Activated CD8-positive, alpha-beta T cell treated with anti-CD3 and anti-CD28 coated beads for 36 hours (primary cell): ENCODE measurements at regions not wholly inside any gene's neighbourhood (a gene's known extent, or its start where the extent isn't known, plus 50 kb on each side); places are given as distances from the start of the nearest gene placed in this dataset.
"Not testable (repeated sequence)": the region's sequence is repeated elsewhere in the genome, so short reads cannot be mapped to it uniquely, and the experiment has no call there.

Source experiments
- ATAC-seq: fragments of 200-7000 bp; cut with Tn5 transposase; one replicate; pipeline ENCODE4 v1.10.0; 2021; ENCODE audit warnings: mild to moderate bottlenecking, moderate library complexity
- CTCF ChIA-PET: fragments of 350-600 bp; sonication (Branson Sonifier 250); formaldehyde crosslinking; loops from one replicate; lab custom pipeline; 2021; ENCODE audit warnings: antibody characterized with exemption; lab: Charles Lee
- POLR2A ChIA-PET: fragments of 350-600 bp; sonication (Branson Sonifier 250); formaldehyde crosslinking; loops from one replicate; lab custom pipeline; 2021; ENCODE audit warnings: antibody characterized with exemption; lab: Charles Lee
- DNase-seq: peaks from one replicate; pipeline ENCODE4 v3.0.0-alpha.2; 2020
- H3K27ac Mint-ChIP-seq: one replicate; pipeline ENCODE4 v1.8.0; 2021; ENCODE audit warnings: mild to moderate bottlenecking, mixed read lengths
- H3K27me3 Mint-ChIP-seq: one replicate; pipeline ENCODE4 v1.8.0; 2021; ENCODE audit warnings: mixed read lengths
- H3K36me3 Mint-ChIP-seq: one replicate; pipeline ENCODE4 v1.8.0; 2021; ENCODE audit warnings: low read depth, mixed read lengths
- H3K4me1 Mint-ChIP-seq: one replicate; pipeline ENCODE4 v1.8.0; 2021; ENCODE audit warnings: low read depth, mixed read lengths
- H3K4me3 Mint-ChIP-seq: one replicate; pipeline ENCODE4 v1.8.0; 2021; ENCODE audit warnings: mild to moderate bottlenecking, moderate library complexity, mixed read lengths
- H3K9me3 Mint-ChIP-seq: one replicate; pipeline ENCODE4 v1.8.0; 2021; ENCODE audit warnings: mixed read lengths
- CTCF ChIP-seq: fragments of 200-600 bp; IDR thresholded peaks from one replicate; pipeline ENCODE4 v1.8.0; 2022; ENCODE audit warnings: antibody characterized with exemption, mild to moderate bottlenecking
- intact Hi-C: fragments of 100-400 bp; cut with micrococcal nuclease; formaldehyde crosslinking; loops from one replicate; pipeline ENCODE4 v1.10.0; 2022

DNA sequence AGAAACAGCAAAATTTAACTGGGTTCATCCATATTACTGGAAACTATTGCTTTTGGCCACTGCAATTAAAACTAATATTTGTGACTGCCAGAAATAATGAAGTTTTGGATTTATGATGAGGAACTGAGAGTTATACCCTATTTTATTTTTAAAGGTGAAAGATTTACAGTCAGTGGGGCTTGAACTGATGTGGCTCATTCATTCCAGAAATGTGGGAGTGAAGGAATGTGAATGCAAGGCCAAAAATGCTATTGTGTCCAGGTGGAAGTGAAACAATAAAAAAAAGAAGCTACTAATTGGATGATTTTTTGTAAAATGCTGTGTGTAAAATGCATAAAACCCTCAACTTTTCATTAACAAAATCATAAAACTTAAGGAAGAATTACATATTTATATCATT is 491.9 kb downstream of the COL12A1 start:
- ATAC-seq: no peak
- H3K4me3 Mint-ChIP-seq: no peak overlapping the region
- no peak for DNase-seq
- intact Hi-C loops: no loop called here
- H3K27ac Mint-ChIP-seq: no peak overlapping the region
- no peaks in the 10 kb centered on the region for H3K27me3 Mint-ChIP-seq
- CTCF ChIA-PET: no interaction called here
- POLR2A ChIA-PET: no interaction called here
- TF ChIP-seq CTCF: no peak
- H3K9me3 Mint-ChIP-seq: peaks cover 4% of the 10 kb centered on the region
- no peaks in the 10 kb centered on the region for H3K4me1 Mint-ChIP-seq
- H3K36me3 Mint-ChIP-seq: no peaks in the 10 kb centered on the region

DNA sequence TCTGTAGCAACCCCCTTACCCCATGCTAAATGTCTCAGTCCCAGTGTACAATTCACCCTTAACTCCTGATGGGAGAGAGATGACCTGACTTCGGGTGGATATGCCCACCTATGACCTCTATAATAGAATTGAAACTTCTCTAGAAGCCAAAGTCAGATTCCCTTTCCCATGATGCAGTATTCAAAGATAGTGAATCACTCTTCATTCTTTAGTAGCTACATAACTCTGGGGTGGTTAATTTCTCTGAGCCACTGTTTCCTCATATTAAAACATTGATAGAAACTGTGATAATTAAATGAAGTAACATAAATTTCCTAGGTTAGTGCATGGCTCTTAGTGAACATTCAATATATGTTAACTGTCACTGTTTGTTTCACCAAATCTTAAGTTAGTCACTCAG is 500.4 kb downstream of the COL12A1 start:
- CTCF ChIA-PET: no interaction called here

DNA sequence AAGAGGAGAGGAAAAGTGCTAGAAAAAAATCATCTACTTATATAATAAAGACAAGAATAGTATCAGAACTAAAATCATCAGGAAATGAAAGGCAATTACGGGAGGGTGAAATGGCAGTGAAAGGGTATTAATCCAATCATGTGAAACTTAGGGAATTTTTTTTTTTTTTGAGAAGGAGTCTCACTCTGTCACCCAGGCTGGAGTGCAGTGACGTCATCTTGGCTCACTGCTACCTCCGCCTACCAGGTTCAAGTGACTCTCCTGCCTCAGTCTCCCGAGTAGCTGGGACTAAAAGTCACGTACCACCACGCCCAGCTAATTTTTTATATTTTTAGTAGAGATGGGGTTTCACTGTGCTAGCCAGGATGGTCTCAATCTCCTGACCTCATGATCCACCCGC is 501.3 kb downstream of the COL12A1 start:
- intact Hi-C loops, H3K4me3 Mint-ChIP-seq, POLR2A ChIA-PET, H3K27ac Mint-ChIP-seq, H3K9me3 Mint-ChIP-seq, CTCF ChIA-PET, H3K27me3 Mint-ChIP-seq, DNase-seq, H3K36me3 Mint-ChIP-seq, ATAC-seq, H3K4me1 Mint-ChIP-seq: not testable (repeated sequence)

More for the DNA sequence above, 500.4 kb downstream of the COL12A1 start:
- POLR2A ChIA-PET: no interaction called here
- TF ChIP-seq CTCF: no peak
- intact Hi-C loops: no loop called here
- Mint-ChIP-seq H3K4me1 (no peaks in the 10 kb centered on the region), H3K4me3 (no peak overlapping the region), H3K27me3 (no peaks in the 10 kb centered on the region), H3K36me3 (no peaks in the 10 kb centered on the region), H3K9me3 (no peaks in the 10 kb centered on the region), H3K27ac (no peak overlapping the region)
- no peak for ATAC-seq
- DNase-seq: no peak

- H3K27ac Mint-ChIP-seq: no peak overlapping the region
- DNase-seq (no peak), ATAC-seq (no peak)
- H3K36me3 Mint-ChIP-seq: no peaks in the 10 kb centered on the region
- peaks cover 4% of the 10 kb centered on the region for H3K9me3 Mint-ChIP-seq
- no peaks in the 10 kb centered on the region for H3K4me1 Mint-ChIP-seq
- POLR2A ChIA-PET: no interaction called here
- H3K4me3 Mint-ChIP-seq: no peak overlapping the region
- H3K27me3 Mint-ChIP-seq: no peaks in the 10 kb centered on the region
- CTCF ChIA-PET: no interaction called here
- no peak for TF ChIP-seq CTCF
- intact Hi-C loops: no loop called here
Observed at GRCh38 chr6:74690365-74690764, 515.5 kb downstream of the COL12A1 start.

DNA sequence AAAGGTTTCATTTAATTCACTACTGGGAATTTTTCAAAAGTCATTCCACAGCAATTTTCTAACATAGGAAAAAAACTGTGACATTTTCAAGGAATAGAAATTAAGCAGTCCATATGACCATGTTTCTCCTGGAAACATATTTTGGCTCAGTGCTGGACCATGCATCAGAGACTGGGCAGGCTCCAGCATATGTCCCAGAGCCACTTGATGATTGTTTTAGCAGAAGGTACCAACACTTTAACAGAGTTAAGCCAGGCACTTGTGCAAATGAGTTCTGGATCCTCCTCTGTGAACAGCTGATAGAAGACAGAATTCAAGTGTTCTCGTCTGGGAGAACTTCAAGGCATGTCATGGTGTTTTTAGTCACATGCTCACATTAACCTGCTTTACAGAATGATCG is 516.3 kb downstream of the COL12A1 start:
- TF ChIP-seq CTCF: no peak
- DNase-seq: no peak
- no peaks in the 10 kb centered on the region for H3K4me1 Mint-ChIP-seq
- no peaks in the 10 kb centered on the region for H3K27me3 Mint-ChIP-seq
- ChIA-PET CTCF (no interaction called here), POLR2A (no interaction called here)
- intact Hi-C loops: no loop called here
- H3K36me3 Mint-ChIP-seq: no peaks in the 10 kb centered on the region
- no peak overlapping the region for H3K27ac Mint-ChIP-seq
- peaks cover 4% of the 10 kb centered on the region for H3K9me3 Mint-ChIP-seq
- ATAC-seq: no peak
- H3K4me3 Mint-ChIP-seq: no peak overlapping the region

DNA sequence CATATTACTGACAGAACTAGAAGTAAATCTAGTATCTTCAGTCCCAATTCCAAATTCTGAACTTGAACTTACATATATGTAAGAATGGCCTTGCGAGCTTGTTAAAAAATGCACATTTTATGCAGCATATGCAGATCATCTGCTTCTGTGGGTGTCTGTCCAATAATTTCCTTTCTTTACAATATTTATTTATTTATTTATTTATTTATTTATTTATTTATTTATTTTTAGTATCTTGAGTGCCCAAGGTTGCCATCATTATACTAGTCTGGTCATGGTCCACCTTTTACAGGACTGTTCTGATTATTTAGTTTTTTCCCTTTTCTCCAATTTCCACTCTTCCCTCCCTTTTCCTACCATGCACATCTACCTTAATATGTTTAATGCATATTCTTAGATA is 528.4 kb downstream of the COL12A1 start:
- Mint-ChIP-seq H3K36me3 (no peaks in the 10 kb centered on the region), H3K4me3 (no peak overlapping the region), H3K27ac (no peak overlapping the region), H3K9me3 (peaks cover 6% of the 10 kb centered on the region), H3K4me1 (no peaks in the 10 kb centered on the region), H3K27me3 (no peaks in the 10 kb centered on the region)
- CTCF ChIA-PET: no interaction called here
- POLR2A ChIA-PET: no interaction called here
- no peak for DNase-seq
- intact Hi-C loops: no loop called here
- TF ChIP-seq CTCF: no peak
- ATAC-seq: no peak
